H1 (cell line): ENCODE measurements at regions not wholly inside any gene's neighbourhood (a gene's known extent, or its start where the extent isn't known, plus 50 kb on each side); places are given as distances from the start of the nearest gene placed in this dataset.

ENCODE experiments used
- CTCF ChIA-PET: fragments of 300-600 bp; sonication (Branson Sonifier 250); formaldehyde crosslinking; loops from one replicate; lab custom pipeline; 2021; ENCODE audit not compliant: partially characterized antibody; lab: Charles Lee
- POLR2A ChIA-PET: fragments of 300-600 bp; sonication (Branson Sonifier 250); formaldehyde crosslinking; loops from one replicate; lab custom pipeline; 2021; ENCODE audit warnings: inconsistent platforms; ENCODE audit not compliant: partially characterized antibody; lab: Charles Lee
- DNase-seq, 2 experiments: peaks; one replicate each; pipeline versions ENCODE4 v3.0.0 to v3.0.0-alpha.2; 2010 to 2022; ENCODE audit warnings: low spot score in 2 of 2, low read depth in 1 of 2, mixed read lengths in 1 of 2
- FAIRE-seq: peaks from 2 replicates; lab custom pipeline; 2011; peaks lifted over from hg19 to GRCh38; lab: Jason Lieb, UNC
- H2AFZ ChIP-seq: 2 replicates; pipeline ENCODE4 v1.8.1; 2012; ENCODE audit warnings: low read length, inconsistent platforms
- H2AK5ac ChIP-seq: 2 replicates; pipeline ENCODE4 v1.6.1; 2013; ENCODE audit warnings: low read depth, low read length
- H2BK120ac ChIP-seq: replicated peaks from 2 replicates; pipeline ENCODE3; 2013; ENCODE audit warnings: low read depth, low read length, inconsistent platforms
- H2BK12ac ChIP-seq: 2 replicates; pipeline ENCODE4 v1.6.1; 2013; ENCODE audit warnings: low read depth, low read length
- H2BK15ac ChIP-seq: 2 replicates; pipeline ENCODE4 v1.6.1; 2013; ENCODE audit warnings: low read length
- H2BK20ac ChIP-seq: 2 replicates; pipeline ENCODE4 v1.6.1; 2013; ENCODE audit warnings: low read length
- H2BK5ac ChIP-seq: 2 replicates; pipeline ENCODE4 v1.6.1; 2013; ENCODE audit warnings: low read depth, low read length
- H3K14ac ChIP-seq: 2 replicates; pipeline ENCODE4 v1.6.1; 2013; ENCODE audit warnings: inconsistent platforms; ENCODE audit not compliant: insufficient read length
- H3K18ac ChIP-seq: 2 replicates; pipeline ENCODE4 v1.6.1; 2013; ENCODE audit warnings: low read length; ENCODE audit errors: extremely low read depth
- H3K23ac ChIP-seq: 2 replicates; pipeline ENCODE4 v1.6.1; 2013; ENCODE audit warnings: inconsistent platforms; ENCODE audit not compliant: insufficient read length
- H3K23me2 ChIP-seq: 2 replicates; pipeline ENCODE4 v1.6.1; 2013; ENCODE audit warnings: low read depth, low read length
- H3K27ac ChIP-seq: 2 replicates; pipeline ENCODE4 v1.6.1; 2011; ENCODE audit warnings: low read depth, low read length, inconsistent platforms
- H3K27me3 ChIP-seq, 4 experiments: replicated peaks in 1 of 4; 1 replicate in 1 of 4; 2 replicates in 3 of 4; pipeline versions ENCODE4 v1.6.1 to v1.8.1; 2011 to 2013; ENCODE audit warnings: low read length in 3 of 4, mild to moderate bottlenecking in 3 of 4, inconsistent platforms in 2 of 4, mixed read lengths in 2 of 4, moderate library complexity in 1 of 4; ENCODE audit not compliant: control insufficient read depth in 3 of 4, insufficient read depth in 3 of 4; ENCODE audit errors: extremely low read depth in 1 of 4
- H3K36me3 ChIP-seq, 4 experiments: 2 replicates each; pipeline versions ENCODE4 v1.6.1 to v1.8.1; 2011 to 2013; ENCODE audit warnings: mild to moderate bottlenecking in 4 of 4, low read length in 3 of 4, moderate library complexity in 2 of 4, control low read depth in 1 of 4, inconsistent platforms in 1 of 4; ENCODE audit not compliant: insufficient read depth in 4 of 4, control insufficient read depth in 2 of 4
- H3K4ac ChIP-seq: replicated peaks from 2 replicates; pipeline ENCODE3; 2013; ENCODE audit warnings: low read length, low read depth, mixed read lengths, inconsistent platforms; ENCODE audit not compliant: insufficient read length
- H3K4me1 ChIP-seq, 4 experiments: replicated peaks in 1 of 4; 1 replicate in 1 of 4; 2 replicates in 3 of 4; pipeline versions ENCODE4 v1.6.1 to v1.8.1; 2011 to 2013; ENCODE audit warnings: low read length in 3 of 4, inconsistent platforms in 2 of 4, mixed read lengths in 1 of 4; ENCODE audit not compliant: insufficient read depth in 4 of 4, control insufficient read depth in 3 of 4
- H3K4me2 ChIP-seq, 2 experiments: 2 replicates each; pipeline versions ENCODE4 v1.6.1 to v1.8.1; 2011 to 2013; ENCODE audit warnings: low read depth in 2 of 2, low read length in 2 of 2, control low read depth in 1 of 2, inconsistent platforms in 1 of 2, mild to moderate bottlenecking in 1 of 2; ENCODE audit not compliant: insufficient read depth in 1 of 2
- H3K4me3 ChIP-seq, 4 experiments: fragments of 200-600, 300-600 bp in 1 of 4; sonication (generic), shearing (Covaris generic), sonication (Bioruptor Twin) in 1 of 4; 2 replicates each; pipeline versions ENCODE4 v1.5.1 to v1.8.1; 2011 to 2016; ENCODE audit warnings: low read length in 4 of 4, low read depth in 3 of 4, control low read depth in 2 of 4, inconsistent platforms in 2 of 4, mild to moderate bottlenecking in 2 of 4, mixed read lengths in 1 of 4, moderate library complexity in 1 of 4; ENCODE audit not compliant: insufficient read depth in 2 of 4; ENCODE audit errors: extremely low read depth in 1 of 4
- H3K56ac ChIP-seq: replicated peaks from 2 replicates; pipeline ENCODE3; 2013; ENCODE audit warnings: low read depth, mild to moderate bottlenecking, mixed read lengths, low read length, inconsistent platforms; ENCODE audit not compliant: insufficient read length
- H3K79me1 ChIP-seq: 2 replicates; pipeline ENCODE4 v1.6.1; 2013; ENCODE audit warnings: low read depth, low read length, control low read depth
- H3K79me2 ChIP-seq, 2 experiments: 2 replicates each; pipeline versions ENCODE4 v1.6.1 to v1.8.1; 2012 to 2013; ENCODE audit warnings: low read length in 2 of 2, mild to moderate bottlenecking in 2 of 2, inconsistent platforms in 1 of 2; ENCODE audit not compliant: insufficient read depth in 2 of 2, control insufficient read depth in 1 of 2
- H3K9ac ChIP-seq, 4 experiments: replicated peaks in 1 of 4; 1 replicate in 1 of 4; 2 replicates in 3 of 4; pipeline versions ENCODE4 v1.6.1 to v1.8.1; 2011 to 2013; ENCODE audit warnings: low read depth in 3 of 4, low read length in 3 of 4, control low read depth in 2 of 4, mild to moderate bottlenecking in 2 of 4, moderate library complexity in 2 of 4, inconsistent platforms in 1 of 4; ENCODE audit errors: extremely low read depth in 1 of 4
- H3K9me3 ChIP-seq, 2 experiments: 2 replicates each; pipeline versions ENCODE4 v1.6.1 to v1.8.1; 2012 to 2013; ENCODE audit warnings: mild to moderate bottlenecking in 2 of 2, moderate library complexity in 2 of 2, control low read depth in 1 of 2, inconsistent platforms in 1 of 2, low read depth in 1 of 2, low read length in 1 of 2, mixed read lengths in 1 of 2; ENCODE audit not compliant: insufficient read depth in 2 of 2
- H4K20me1 ChIP-seq, 2 experiments: replicated peaks in 1 of 2; 2 replicates each; pipeline versions ENCODE3 to v1.8.1; 2011 to 2013; ENCODE audit warnings: inconsistent platforms in 2 of 2, low read length in 2 of 2, mild to moderate bottlenecking in 1 of 2; ENCODE audit not compliant: insufficient read depth in 2 of 2, control insufficient read depth in 1 of 2
- H4K5ac ChIP-seq: 2 replicates; pipeline ENCODE4 v1.6.1; 2013; ENCODE audit warnings: low read length, low read depth, mixed read lengths, inconsistent platforms; ENCODE audit not compliant: insufficient read length
- H4K8ac ChIP-seq: 2 replicates; pipeline ENCODE4 v1.8.0; 2013; ENCODE audit warnings: mild to moderate bottlenecking, moderate library complexity, low read length, inconsistent platforms; ENCODE audit not compliant: insufficient read depth; ENCODE audit errors: extremely low read depth
- H4K91ac ChIP-seq: replicated peaks from 2 replicates; pipeline ENCODE3; 2013; ENCODE audit warnings: low read length, mixed read lengths, inconsistent platforms; ENCODE audit not compliant: insufficient read length
- ASH2L ChIP-seq: fragments of 200-600, 300-600 bp; sonication (generic); IDR thresholded peaks from one replicate; pipeline ENCODE4 v1.7.1; 2017; ENCODE audit warnings: low read length
- CHD1 ChIP-seq: IDR thresholded peaks from 2 replicates; pipeline ENCODE4 v1.6.1; 2012; ENCODE audit warnings: low read depth, low read length, improper control_type of control experiment

DNA sequence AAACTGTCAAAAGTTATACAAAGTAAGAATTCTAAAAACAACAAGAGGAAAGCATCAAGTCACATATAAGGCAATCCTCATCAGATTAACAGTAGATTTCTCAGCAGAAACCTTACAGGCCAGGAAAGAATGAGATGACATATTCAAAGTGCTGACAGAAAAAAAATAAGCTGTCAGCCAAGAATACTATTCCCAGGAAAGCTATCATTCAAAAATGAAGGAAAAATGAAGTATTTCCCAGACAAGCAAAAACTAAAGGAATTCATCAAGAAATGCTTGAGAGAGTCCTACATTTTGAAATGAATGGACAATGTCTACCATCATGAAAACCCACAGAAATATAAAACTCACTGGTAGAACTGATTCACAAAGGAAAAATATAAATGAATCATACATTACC is 268.9 kb upstream of the OSR1 start:
- no peak overlapping the region for H2AK5ac ChIP-seq
- no peaks in the 10 kb centered on the region for H3K79me2 ChIP-seq
- no peaks in the 10 kb centered on the region for H3K23me2 ChIP-seq
- no peak overlapping the region for H3K18ac ChIP-seq
- H2AFZ ChIP-seq = no peak overlapping the region
- H3K79me1 ChIP-seq = no peaks in the 10 kb centered on the region
- ChIA-PET POLR2A (no interaction called here), CTCF (no interaction called here)
- DNase-seq (no peak), FAIRE-seq (no peak)
- no peaks in the 10 kb centered on the region for H3K4me1 ChIP-seq
- no peaks in the 10 kb centered on the region for H4K20me1 ChIP-seq
- no peak overlapping the region for H3K4ac ChIP-seq
- H2BK15ac ChIP-seq = no peak overlapping the region
- TF ChIP-seq ASH2L = no peak
- no peak for TF ChIP-seq CHD1
- H2BK120ac ChIP-seq = no peak overlapping the region
- H3K56ac ChIP-seq = no peak overlapping the region
- no peak overlapping the region for H3K27ac ChIP-seq
- H4K91ac ChIP-seq = no peak overlapping the region
- H3K14ac ChIP-seq = no peak overlapping the region
- H2BK20ac ChIP-seq = no peak overlapping the region
- no peak overlapping the region for H4K8ac ChIP-seq
- H4K5ac ChIP-seq = no peak overlapping the region
- H3K9ac ChIP-seq = no peak overlapping the region
- no peaks in the 10 kb centered on the region for H3K36me3 ChIP-seq
- H3K4me2 ChIP-seq = no peak overlapping the region
- no peaks in the 10 kb centered on the region for H3K9me3 ChIP-seq
- H3K4me3 ChIP-seq = no peak overlapping the region
- no peak overlapping the region for H2BK5ac ChIP-seq
- H3K27me3 ChIP-seq = no peaks in the 10 kb centered on the region
- H2BK12ac ChIP-seq = no peak overlapping the region
- H3K23ac ChIP-seq = no peak overlapping the region
